ENCODE measurements at regions not wholly inside any gene's neighbourhood (a gene's known extent, or its start where the extent isn't known, plus 50 kb on each side); places are given as distances from the start of the nearest gene placed in this dataset.

DNA sequence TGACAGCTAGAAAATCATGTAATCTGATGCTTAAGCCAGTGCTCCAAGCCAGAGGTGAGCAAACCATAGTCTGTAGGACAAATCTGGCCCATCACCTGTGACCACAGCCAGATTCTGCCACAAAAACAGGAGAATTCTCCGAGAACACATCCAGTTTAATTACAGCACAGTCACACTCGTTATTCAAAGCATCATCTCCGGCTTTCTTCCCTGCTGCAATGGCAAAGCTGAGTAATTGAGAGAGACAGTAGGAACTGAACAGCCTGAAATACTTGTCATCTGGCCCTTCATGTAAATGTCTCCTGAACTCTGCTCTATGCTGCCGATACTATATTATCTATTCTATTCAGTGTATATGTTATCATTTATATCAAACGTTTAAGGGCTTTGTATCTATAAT lies 121.4 kb upstream of the FOXF1 start:
- TF ChIP-seq, protein P1, sequence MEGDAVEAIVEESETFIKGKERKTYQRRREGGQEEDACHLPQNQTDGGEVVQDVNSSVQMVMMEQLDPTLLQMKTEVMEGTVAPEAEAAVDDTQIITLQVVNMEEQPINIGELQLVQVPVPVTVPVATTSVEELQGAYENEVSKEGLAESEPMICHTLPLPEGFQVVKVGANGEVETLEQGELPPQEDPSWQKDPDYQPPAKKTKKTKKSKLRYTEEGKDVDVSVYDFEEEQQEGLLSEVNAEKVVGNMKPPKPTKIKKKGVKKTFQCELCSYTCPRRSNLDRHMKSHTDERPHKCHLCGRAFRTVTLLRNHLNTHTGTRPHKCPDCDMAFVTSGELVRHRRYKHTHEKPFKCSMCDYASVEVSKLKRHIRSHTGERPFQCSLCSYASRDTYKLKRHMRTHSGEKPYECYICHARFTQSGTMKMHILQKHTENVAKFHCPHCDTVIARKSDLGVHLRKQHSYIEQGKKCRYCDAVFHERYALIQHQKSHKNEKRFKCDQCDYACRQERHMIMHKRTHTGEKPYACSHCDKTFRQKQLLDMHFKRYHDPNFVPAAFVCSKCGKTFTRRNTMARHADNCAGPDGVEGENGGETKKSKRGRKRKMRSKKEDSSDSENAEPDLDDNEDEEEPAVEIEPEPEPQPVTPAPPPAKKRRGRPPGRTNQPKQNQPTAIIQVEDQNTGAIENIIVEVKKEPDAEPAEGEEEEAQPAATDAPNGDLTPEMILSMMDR (IDR thresholded peaks at IDR 0.05) = no peak
- TF ChIP-seq POLR2A (IDR thresholded peaks at IDR 0.05) (no peak), EP300 (IDR thresholded peaks at IDR 0.05) (no peak)

All from tibial nerve (tissue), 4 donors.